SH-SY5Y (cell line): ENCODE measurements at regions not wholly inside any gene's neighbourhood (a gene's known extent, or its start where the extent isn't known, plus 50 kb on each side); places are given as distances from the start of the nearest gene placed in this dataset.

Experiments
- GATA2 ChIP-seq: IDR thresholded peaks from 2 replicates; pipeline ENCODE4 v1.6.1; 2011; ENCODE audit warnings: mild to moderate bottlenecking, low read depth, low read length
- GATA3 ChIP-seq: IDR thresholded peaks from 2 replicates; pipeline ENCODE4 v1.6.1; 2011; ENCODE audit warnings: low read depth, mild to moderate bottlenecking, low read length, moderate library complexity

GRCh38 chr14:94966344-94966743 is 191.0 kb downstream of the DICER1 start:
- TF ChIP-seq GATA2 (no peak), GATA3 (no peak)
